ENCODE measurements at regions not wholly inside any gene's neighbourhood (a gene's known extent, or its start where the extent isn't known, plus 50 kb on each side); places are given as distances from the start of the nearest gene placed in this dataset.

- DNase-seq: peak in 1 of 2 experiments; percentile 16
Measured at GRCh38 chr10:10794046-10794445, 223.6 kb upstream of the CELF2 start.

- no peak for DNase-seq
Measured at GRCh38 chr10:10794791-10795191, 222.9 kb upstream of the CELF2 start.

GRCh38 chr10:10796061-10796773 is 221.5 kb upstream of the CELF2 start:
- DNase-seq: no peak

DNA sequence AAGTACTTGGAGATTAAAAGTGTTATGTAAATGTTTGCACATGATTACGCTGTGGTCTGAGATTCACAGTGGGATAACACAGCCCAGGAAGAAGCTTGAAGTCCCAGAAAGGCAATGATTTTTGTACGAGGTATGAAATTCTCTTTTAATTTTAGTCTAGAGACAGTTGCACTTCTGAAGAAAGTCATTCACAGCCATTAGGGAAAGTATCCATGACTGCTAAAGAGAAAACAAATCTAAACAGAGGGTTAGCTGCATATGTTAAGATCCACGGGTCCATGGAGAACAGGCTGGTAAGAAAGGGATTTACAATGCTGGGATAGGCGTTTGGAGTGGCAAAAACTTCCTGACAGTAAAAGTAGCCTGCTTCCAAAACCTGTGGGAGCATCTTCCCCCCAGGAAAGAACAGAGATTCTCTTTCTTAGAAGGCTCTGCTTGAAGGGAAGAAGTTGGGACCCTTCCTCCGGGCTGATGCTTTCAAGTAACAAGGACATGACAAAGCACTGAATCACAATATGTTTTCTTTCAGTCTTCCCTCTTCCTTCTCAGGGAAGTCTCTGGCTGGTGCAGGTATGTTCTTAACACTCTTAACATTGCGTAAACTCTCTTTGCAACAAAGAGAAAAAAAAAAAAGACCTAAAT is 220.8 kb upstream of the CELF2 start:
- DNase-seq: peak in 1 of 2 experiments; percentile 17

DNA sequence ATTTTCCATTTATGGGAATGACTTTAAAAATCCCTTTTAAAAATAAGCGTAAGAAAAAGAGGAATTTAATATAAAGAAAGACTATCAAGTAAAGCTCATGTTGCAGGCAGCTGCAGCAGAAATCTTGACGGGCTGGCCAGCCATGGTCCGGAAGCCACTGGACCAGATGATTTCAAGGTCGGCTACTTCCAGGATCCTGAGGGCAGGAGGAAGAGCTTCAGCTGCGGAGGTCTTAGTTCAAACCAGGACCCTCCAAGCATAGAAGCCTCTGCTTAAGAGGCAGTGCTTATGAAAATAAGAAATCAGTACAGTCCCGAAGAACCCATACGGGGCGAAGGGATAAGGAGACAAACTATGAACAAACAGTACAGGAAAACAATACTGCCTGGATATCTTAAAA is 220.2 kb upstream of the CELF2 start:
- DNase-seq: no peak

DNA sequence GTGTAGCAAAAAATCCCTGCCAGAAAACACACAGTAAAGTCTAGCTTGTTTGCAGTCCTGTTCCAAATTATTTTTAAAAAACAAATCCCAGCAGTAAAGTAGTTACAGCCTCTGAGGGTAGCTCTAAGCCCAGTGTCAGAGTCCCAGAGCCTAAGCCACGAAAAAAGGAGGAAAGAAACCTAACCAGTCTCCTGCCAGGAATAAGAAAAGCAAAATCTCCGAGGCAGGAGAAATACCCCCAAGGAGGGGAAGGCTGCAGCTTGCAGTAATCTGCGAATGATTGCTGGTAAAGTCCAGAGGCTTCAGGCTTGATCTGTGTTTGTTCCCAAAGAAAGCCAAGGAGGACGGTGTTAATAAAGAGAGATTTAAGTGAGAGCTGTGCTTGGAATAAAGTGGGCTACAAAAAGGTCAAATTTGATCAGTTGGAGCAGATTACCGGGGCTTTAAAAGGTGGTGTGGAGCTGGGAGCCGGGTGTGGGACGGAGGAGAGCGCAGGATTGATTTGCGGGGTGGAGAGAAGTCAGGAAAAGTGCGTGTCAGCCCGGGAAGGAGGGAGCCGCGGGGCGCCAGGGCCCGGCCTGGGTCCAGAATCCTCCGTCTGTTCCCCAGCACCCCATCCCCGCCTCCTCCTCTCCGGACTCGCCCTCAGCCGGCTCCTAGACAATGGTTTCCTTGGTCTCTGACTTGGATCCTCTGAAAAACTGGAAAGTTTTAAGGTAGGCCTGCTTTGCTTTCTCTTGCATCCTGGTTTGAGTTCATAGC is 219.4 kb upstream of the CELF2 start:
- DNase-seq: no peak

- no peak for DNase-seq
Measured at GRCh38 chr10:10798864-10799192, 218.8 kb upstream of the CELF2 start.

- no peak for DNase-seq
Measured at GRCh38 chr10:10800961-10801360, 216.7 kb upstream of the CELF2 start.

DNA sequence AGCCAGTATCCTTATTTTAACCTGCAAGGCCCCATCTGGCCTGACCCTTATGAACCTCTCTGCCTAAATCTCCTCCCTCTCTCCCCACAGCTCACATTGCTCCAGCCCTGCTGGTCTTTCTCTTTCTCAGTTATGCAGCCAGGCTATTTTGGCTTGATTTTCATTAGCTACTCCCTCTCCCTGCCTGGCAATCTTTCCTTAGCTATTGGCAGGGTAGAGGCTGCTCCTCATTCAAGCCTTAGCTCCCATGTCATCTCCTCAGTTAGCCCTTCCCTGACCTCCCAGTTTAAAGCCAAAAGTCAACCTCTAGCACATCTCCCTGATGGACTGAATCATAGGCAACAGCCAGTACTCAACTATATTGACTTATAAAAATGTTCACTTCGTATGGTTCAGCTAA is 214.4 kb upstream of the CELF2 start:
- no peak for DNase-seq

DNA sequence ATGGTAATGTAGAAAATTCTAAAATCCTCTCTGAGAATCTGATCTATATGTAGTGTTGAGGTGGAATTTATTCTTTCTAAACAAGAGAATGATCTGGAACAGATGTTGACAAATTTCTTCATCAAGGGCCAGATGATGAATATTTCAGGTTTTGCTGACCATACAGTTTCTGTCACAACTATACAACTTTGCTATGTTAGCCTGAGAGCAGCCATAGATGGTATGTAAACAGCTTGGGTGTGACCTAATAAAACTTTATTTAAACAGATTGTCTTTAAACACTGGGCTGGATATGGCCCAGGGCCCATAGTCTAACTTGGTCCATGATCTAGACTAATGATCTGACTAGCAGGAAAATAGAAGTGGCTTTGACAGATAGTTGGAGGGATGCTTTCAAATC is 213.6 kb upstream of the CELF2 start:
- DNase-seq: no peak

GRCh38 chr10:10804998-10805740 is 212.5 kb upstream of the CELF2 start:
- DNase-seq: peak; percentile 43 to 79

DNA sequence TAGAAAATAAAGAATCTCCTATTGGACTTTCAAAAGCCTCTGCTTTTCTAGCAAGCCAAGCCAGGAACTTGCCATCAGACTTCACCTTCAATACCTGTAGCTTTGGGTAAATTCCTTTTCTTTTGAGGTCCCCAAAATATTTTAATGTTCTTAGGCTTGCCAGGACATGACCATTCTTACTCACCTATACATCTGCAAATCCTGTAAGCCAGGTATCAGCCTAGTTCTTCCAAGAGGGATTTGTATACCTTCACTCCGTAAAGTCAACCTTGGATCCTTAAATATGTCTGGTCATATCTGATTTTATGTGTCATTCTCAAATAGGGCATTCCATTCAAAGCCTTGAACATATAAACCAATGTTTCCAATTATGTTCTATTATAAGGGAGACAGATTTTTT is 210.6 kb upstream of the CELF2 start:
- no peak for DNase-seq

DNA sequence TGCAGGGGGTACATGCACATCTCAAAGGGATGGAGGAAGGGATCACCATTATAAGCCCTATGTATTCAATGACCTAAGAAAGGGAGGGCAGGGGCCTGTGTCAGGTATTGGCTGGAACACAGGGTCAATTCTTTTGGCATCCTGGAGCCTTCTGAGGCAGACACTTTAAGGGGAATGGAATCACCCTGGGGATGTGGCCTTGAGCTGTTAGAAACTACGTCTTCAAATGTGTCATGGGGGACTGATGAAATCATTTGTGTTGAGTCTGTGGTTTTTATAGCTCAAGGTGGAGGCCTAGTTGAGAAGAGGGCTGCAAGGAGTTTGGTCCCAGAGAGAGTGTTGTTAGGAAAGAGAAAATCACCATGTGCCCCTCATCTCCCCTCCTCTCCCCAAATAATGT is 206.1 kb upstream of the CELF2 start:
- no peak for DNase-seq

DNA sequence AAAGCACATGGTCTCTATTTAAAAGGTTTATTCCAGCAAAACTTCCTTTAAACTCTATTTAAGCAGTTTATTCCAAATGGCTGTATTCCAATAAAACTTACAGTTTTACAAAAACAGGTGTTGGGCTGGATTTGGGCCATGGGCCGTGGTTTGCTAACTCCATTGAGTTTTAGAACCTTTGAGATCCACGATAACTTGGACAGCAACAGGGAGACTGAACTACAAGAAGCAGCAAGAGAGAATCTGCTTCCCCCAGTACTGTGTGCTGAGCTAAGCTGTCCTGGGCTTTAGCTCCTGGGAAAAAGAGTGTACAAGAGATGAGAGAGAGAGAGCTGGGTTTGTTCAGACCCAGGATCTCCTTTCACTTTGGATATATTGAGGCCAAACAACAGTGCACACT is 204.0 kb upstream of the CELF2 start:
- DNase-seq: no peak

DNA sequence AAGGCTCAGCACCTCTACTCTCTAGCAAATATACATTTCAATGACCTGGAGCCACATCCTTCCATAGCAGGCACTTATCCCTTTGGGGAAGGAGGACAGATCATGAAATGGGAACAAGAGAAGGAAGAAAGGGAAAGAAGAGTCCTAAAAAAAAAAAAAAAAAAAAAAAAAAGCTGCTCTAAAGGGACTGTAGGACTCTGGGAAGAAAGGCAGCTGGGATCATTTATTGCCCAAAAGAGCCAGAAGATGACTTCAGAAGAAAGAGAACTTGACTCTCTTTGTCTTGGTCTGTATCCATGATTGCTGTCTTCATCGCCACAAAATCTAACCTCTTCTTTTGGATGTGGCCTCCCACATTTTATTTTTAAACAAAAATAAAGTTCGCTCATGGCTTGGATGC is 203.6 kb upstream of the CELF2 start:
- DNase-seq: no peak

- no peak for DNase-seq
Measured at GRCh38 chr10:10816447-10816846, 201.2 kb upstream of the CELF2 start.

- no peak for DNase-seq
Measured at GRCh38 chr10:10817609-10818008, 200.1 kb upstream of the CELF2 start.

DNA sequence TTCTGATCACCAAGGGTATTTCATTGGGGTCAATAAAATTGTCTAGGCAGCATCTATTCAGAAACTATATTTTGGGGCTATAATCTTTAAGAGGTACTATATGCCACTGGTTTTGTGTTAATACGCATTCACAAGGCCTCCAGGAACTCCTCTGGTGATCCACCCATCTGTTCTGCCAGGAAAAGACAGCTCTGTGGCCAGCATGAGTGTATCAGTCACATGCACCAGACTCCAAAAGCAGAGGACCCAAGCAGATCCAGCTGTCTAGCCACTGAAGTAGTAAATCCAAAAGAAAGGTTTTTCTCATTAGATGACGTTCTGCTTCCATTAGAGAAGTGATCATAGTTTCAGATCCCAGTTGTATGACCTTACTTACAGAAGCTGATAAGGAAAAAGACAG is 199.6 kb upstream of the CELF2 start:
- no peak for DNase-seq

- DNase-seq: no peak
Measured at GRCh38 chr10:10819206-10819856, 198.3 kb upstream of the CELF2 start.

- no peak for DNase-seq
Measured at GRCh38 chr10:10821926-10822325, 195.7 kb upstream of the CELF2 start.

GRCh38 chr10:10824591-10825148 is 193.0 kb upstream of the CELF2 start:
- no peak for DNase-seq

- DNase-seq: peak in 1 of 2 experiments; percentile 3
Measured at GRCh38 chr10:10826125-10826524, 191.5 kb upstream of the CELF2 start.

GRCh38 chr10:10828623-10829022 is 189.0 kb upstream of the CELF2 start:
- no peak for DNase-seq

Measured in SW 1271 (cell line).